ENCODE measurements at regions not wholly inside any gene's neighbourhood (a gene's known extent, or its start where the extent isn't known, plus 50 kb on each side); places are given as distances from the start of the nearest gene placed in this dataset.
A peak's percentile ranks its signal among the peaks of the same experiment; 100 is the strongest.

DNA sequence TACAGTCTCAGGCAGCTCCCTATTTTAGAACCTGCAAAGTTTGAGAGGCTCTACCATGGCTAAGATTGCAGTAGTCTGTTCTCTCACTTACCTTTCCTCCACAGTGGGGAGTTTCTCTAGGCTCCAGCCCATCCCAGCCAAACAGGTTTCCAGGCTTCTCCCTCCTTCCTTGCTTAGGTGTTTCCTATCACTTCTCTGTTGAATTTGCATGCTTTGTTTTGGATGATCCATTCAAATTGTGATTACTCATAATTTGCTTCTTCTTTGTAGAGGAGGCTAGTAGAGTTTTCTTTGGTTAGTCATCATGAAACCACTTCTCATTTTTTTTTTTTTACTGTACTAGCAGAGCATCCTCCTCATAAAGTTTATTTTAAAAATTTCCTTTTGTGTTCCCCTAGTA is 1242.2 kb upstream of the MIR17HG start:
- peak overlapping the region; percentile 60 for H3K27ac ChIP-seq (ENCODE audit: low read depth, low read length, poor library complexity, severe bottlenecking)
- ChIA-PET CTCF (no interaction called here), POLR2A (ENCODE audit: low non-redundant PET) (no interaction called here)
- H3K9me3 ChIP-seq (ENCODE audit: low read depth, low read length, poor library complexity, severe bottlenecking), result no peaks in the 10 kb centered on the region
- peaks cover 7% of the 10 kb centered on the region for H3K4me1 ChIP-seq (ENCODE audit: insufficient read depth, low read length, poor library complexity, severe bottlenecking)
- H3K36me3 ChIP-seq (ENCODE audit: insufficient read depth, low read length, poor library complexity, severe bottlenecking), result no peaks in the 10 kb centered on the region
- BruUV-seq (replicated peaks), result no TSS peak
- H3K27me3 ChIP-seq (replicated peaks; ENCODE audit: insufficient read depth, low read depth, low read length, poor library complexity), result no peaks in the 10 kb centered on the region
- peak; percentile 3 for DNase-seq (ENCODE audit: low spot score)
- no peak for TF ChIP-seq EZH2 (IDR thresholded peaks at IDR 0.05; ENCODE audit: borderline replicate concordance, low read depth, low read length, poor library complexity, severe bottlenecking)
- TF ChIP-seq, protein P1, sequence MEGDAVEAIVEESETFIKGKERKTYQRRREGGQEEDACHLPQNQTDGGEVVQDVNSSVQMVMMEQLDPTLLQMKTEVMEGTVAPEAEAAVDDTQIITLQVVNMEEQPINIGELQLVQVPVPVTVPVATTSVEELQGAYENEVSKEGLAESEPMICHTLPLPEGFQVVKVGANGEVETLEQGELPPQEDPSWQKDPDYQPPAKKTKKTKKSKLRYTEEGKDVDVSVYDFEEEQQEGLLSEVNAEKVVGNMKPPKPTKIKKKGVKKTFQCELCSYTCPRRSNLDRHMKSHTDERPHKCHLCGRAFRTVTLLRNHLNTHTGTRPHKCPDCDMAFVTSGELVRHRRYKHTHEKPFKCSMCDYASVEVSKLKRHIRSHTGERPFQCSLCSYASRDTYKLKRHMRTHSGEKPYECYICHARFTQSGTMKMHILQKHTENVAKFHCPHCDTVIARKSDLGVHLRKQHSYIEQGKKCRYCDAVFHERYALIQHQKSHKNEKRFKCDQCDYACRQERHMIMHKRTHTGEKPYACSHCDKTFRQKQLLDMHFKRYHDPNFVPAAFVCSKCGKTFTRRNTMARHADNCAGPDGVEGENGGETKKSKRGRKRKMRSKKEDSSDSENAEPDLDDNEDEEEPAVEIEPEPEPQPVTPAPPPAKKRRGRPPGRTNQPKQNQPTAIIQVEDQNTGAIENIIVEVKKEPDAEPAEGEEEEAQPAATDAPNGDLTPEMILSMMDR (conservative IDR thresholded peaks at IDR 0.05; ENCODE audit: low read depth, low read length), result no peak
- H3K4me3 ChIP-seq (ENCODE audit: low read depth, low read length, poor library complexity, severe bottlenecking), result no peak overlapping the region
- intact Hi-C loops (cut with micrococcal nuclease; ENCODE audit: unreplicated experiment), result no loop called here

DNA sequence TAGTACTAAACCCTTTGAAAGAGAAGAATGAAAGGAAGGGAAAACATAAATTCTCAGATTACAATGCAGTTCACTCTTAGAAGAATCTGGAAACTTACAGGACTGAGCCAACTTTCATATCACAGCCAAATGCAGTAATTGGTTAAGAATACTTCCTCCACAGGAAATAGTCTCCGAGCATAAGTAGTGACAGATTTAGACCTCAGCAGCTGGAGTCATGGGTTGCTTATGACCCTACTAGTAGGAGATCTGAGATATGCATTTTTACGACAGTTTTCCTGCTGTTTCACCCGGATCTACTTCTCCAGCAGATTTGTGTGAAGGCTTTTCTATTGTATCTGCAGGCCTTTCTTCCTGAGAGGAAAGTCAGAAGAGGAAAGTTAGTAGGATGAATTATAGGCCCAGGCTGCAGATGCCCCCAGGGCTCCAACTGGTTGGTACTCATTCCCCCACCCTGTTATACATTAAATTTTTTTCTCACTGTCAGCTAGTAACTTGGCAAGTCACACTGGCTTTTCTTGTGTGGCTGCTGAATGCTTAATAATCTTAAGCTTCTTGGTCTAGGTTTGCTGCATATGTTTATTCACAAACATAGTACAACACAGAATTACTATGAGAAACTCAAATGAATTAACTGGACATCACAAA is 1241.5 kb upstream of the MIR17HG start:
- POLR2A ChIA-PET (ENCODE audit: low non-redundant PET), result no interaction called here
- Histone ChIP-seq H3K9me3 (ENCODE audit: low read depth, low read length, poor library complexity, severe bottlenecking) (no peaks in the 10 kb centered on the region), H3K36me3 (ENCODE audit: insufficient read depth, low read length, poor library complexity, severe bottlenecking) (no peaks in the 10 kb centered on the region), H3K4me3 (ENCODE audit: low read depth, low read length, poor library complexity, severe bottlenecking) (no peak overlapping the region), H3K4me1 (ENCODE audit: insufficient read depth, low read length, poor library complexity, severe bottlenecking) (peaks cover 7% of the 10 kb centered on the region), H3K27me3 (replicated peaks; ENCODE audit: insufficient read depth, low read depth, low read length, poor library complexity) (no peaks in the 10 kb centered on the region), H3K27ac (ENCODE audit: low read depth, low read length, poor library complexity, severe bottlenecking) (peak overlapping the region; percentile 60)
- intact Hi-C loops (cut with micrococcal nuclease; ENCODE audit: unreplicated experiment), result no loop called here
- DNase-seq (ENCODE audit: low spot score), result peak; percentile 85
- CTCF ChIA-PET, result no interaction called here
- BruUV-seq (replicated peaks), result no TSS peak
- no peak for TF ChIP-seq EZH2 (IDR thresholded peaks at IDR 0.05; ENCODE audit: borderline replicate concordance, low read depth, low read length, poor library complexity, severe bottlenecking)
- TF ChIP-seq, protein P1 (conservative IDR thresholded peaks at IDR 0.05; ENCODE audit: low read depth, low read length), result no peak

DNA sequence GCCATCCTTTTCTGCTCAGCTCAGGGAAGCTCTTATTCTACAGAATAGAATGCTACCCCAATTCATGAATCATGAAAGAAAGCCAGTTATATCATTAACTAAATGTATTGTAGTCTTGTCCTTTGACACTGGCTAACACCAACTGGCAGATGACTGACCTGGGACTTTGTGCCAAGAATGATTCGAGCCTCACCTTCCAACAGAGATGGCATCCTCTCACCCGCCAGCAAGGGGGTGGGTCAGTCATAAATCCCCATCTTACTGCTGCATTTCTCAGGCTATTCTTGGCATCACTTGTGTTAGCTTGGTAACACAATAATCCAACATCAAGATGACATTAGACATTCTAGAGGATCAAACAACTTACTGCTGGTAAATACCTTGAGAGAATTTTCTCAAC is 1239.8 kb upstream of the MIR17HG start:
- H3K36me3 ChIP-seq (ENCODE audit: insufficient read depth, low read length, poor library complexity, severe bottlenecking), result no peaks in the 10 kb centered on the region
- BruUV-seq (replicated peaks), result no TSS peak
- H3K9me3 ChIP-seq (ENCODE audit: low read depth, low read length, poor library complexity, severe bottlenecking), result no peaks in the 10 kb centered on the region
- H3K27me3 ChIP-seq (replicated peaks; ENCODE audit: insufficient read depth, low read depth, low read length, poor library complexity), result no peaks in the 10 kb centered on the region
- ChIA-PET CTCF (no interaction called here), POLR2A (ENCODE audit: low non-redundant PET) (no interaction called here)
- TF ChIP-seq, protein P1 (conservative IDR thresholded peaks at IDR 0.05; ENCODE audit: low read depth, low read length), result no peak
- TF ChIP-seq EZH2 (IDR thresholded peaks at IDR 0.05; ENCODE audit: borderline replicate concordance, low read depth, low read length, poor library complexity, severe bottlenecking), result no peak
- intact Hi-C loops (cut with micrococcal nuclease; ENCODE audit: unreplicated experiment), result no loop called here
- peaks cover 7% of the 10 kb centered on the region for H3K4me1 ChIP-seq (ENCODE audit: insufficient read depth, low read length, poor library complexity, severe bottlenecking)
- DNase-seq (ENCODE audit: low spot score), result no peak
- no peak overlapping the region for H3K27ac ChIP-seq (ENCODE audit: low read depth, low read length, poor library complexity, severe bottlenecking)
- H3K4me3 ChIP-seq (ENCODE audit: low read depth, low read length, poor library complexity, severe bottlenecking), result no peak overlapping the region

Measured in A673 (cell line).